ENCODE measurements at regions not wholly inside any gene's neighbourhood (a gene's known extent, or its start where the extent isn't known, plus 50 kb on each side); places are given as distances from the start of the nearest gene placed in this dataset.

DNA sequence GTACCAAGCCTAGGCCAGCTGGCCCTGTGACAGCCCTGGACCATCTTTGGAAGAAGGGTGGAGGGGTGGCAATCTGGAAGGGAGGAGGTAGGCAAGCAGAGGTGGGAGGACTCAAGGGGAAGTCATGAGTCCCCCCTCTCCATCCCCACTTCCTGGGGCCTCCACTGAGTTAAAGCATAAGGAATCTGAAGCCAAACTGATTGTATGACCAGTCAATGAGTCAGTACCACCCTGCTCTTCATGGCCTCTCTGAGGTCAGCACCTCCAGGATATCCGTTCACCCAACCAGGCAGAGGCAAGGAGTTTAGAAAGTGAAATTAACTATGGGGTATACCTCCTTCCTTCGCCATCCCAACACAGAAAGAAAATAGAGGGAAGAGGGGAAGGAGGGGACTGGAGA lies 272.7 kb downstream of the SOX9 start:
- Mint-ChIP-seq H3K27me3 (peaks cover 2% of the 10 kb centered on the region), H3K27ac (no peak overlapping the region), H3K4me1 (peaks cover 0 to 14% (median 11%) of the 10 kb centered on the region in 3 donors), H3K9me3 (peaks cover 0 to 9% (median 0%) of the 10 kb centered on the region in 3 donors), H3K36me3 (no peaks in the 10 kb centered on the region), H3K4me3 (no peak overlapping the region)

DNA sequence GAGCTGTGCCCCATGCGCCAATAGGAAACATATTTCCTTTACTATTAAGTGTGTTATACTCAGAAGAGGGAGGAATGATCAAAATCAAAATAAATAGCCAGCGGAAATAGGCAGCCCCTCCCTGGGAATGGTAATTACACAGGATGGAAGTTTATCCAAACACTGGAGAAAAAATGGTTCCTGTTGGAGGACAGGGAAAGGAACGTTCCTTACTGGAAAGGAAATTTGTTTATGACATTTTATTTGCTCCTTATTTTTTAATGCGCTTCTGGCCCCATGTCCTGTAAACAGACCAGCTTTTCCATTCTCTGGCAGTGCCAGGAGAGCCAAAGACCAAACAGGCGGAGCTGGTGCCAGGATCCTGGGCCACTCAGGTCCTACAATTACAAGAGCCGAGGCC lies 273.7 kb downstream of the SOX9 start:
- H3K4me1 Mint-ChIP-seq, result peaks cover 0 to 11% (median 11%) of the 10 kb centered on the region in 3 donors
- no peak overlapping the region for H3K27ac Mint-ChIP-seq
- H3K4me3 Mint-ChIP-seq, result no peak overlapping the region
- H3K9me3 Mint-ChIP-seq, result peaks cover 0 to 9% (median 0%) of the 10 kb centered on the region in 3 donors
- H3K36me3 Mint-ChIP-seq, result no peaks in the 10 kb centered on the region
- H3K27me3 Mint-ChIP-seq, result peaks cover 2% of the 10 kb centered on the region

DNA sequence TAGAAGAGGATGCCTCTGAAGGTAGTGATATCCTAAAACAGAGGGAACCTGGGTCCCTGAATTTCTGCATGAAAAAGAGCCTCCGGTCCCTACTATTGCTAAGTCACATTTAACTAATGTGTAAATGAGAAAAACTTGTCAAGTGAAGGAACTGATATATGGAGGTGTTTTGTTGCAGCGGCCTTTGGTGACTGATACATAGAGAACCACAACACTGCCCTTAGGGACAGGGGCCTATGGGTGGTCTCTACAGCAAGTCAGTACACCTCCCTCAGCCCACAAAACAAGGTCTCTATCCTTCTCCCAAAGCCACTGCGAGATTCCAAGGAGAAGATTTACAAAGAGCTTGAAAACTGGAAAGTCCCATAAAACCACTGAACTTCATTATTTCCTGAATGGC lies 275.3 kb downstream of the SOX9 start:
- no peak overlapping the region for H3K4me3 Mint-ChIP-seq

DNA sequence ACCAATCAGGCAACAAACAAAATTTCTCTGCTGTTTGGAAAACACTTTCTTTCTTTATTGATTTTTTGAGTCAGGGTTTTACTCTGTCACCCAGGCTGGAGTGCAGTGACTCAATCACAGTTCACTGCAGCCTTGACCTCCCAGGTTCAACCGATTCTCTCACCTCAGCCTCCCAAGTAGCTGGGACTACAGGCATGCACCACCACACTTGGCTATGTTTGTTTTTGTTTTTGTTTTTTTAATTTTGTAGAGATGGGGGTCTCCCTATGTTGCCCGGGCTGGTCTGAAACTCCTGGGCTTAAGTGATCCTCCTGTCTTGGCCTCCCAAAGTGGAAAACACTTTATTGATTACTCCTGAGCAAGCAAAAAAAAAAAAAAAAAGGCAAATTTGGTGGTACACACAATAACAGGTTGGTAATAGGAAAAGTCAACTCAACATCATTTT lies 276.4 kb downstream of the SOX9 start:
- Mint-ChIP-seq H3K9me3 (peaks cover 0 to 9% (median 0%) of the 10 kb centered on the region in 3 donors), H3K4me1 (peaks cover 0 to 5% (median 5%) of the 10 kb centered on the region in 3 donors), H3K36me3 (no peaks in the 10 kb centered on the region), H3K4me3 (no peak overlapping the region), H3K27me3 (peaks cover 2% of the 10 kb centered on the region), H3K27ac (no peak overlapping the region)

More for the DNA sequence above, 275.3 kb downstream of the SOX9 start:
- no peaks in the 10 kb centered on the region for H3K36me3 Mint-ChIP-seq
- H3K9me3 Mint-ChIP-seq, result peaks cover 0 to 9% (median 0%) of the 10 kb centered on the region in 3 donors
- peaks cover 2% of the 10 kb centered on the region for H3K27me3 Mint-ChIP-seq
- H3K27ac Mint-ChIP-seq, result no peak overlapping the region
- peaks cover 0 to 11% (median 8%) of the 10 kb centered on the region in 3 donors for H3K4me1 Mint-ChIP-seq

DNA sequence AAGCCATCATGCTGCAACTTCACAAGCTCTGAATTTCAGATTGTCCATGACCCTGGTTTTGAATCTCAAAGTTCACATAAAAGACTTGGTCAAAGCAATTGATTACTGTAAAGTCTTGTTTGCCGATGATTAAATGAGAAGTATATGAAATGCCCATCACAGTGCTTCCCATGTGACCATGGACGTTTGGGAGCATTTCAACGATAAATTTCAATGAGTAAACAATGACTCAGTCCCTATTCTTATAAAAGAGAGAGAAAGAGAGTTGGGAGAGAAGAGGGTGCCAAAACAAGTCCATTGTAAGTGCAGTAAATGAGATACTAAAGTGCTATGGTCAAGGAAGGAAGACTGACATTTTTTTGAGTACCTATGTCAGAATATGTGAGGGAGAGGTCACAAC lies 276.9 kb downstream of the SOX9 start:
- peaks cover 0 to 9% (median 0%) of the 10 kb centered on the region in 3 donors for H3K9me3 Mint-ChIP-seq
- no peak overlapping the region for H3K27ac Mint-ChIP-seq
- no peaks in the 10 kb centered on the region for H3K36me3 Mint-ChIP-seq
- H3K27me3 Mint-ChIP-seq, result peaks cover 2% of the 10 kb centered on the region
- no peak overlapping the region for H3K4me3 Mint-ChIP-seq
- H3K4me1 Mint-ChIP-seq, result peaks cover 0 to under 1% (median under 1%) of the 10 kb centered on the region in 3 donors

DNA sequence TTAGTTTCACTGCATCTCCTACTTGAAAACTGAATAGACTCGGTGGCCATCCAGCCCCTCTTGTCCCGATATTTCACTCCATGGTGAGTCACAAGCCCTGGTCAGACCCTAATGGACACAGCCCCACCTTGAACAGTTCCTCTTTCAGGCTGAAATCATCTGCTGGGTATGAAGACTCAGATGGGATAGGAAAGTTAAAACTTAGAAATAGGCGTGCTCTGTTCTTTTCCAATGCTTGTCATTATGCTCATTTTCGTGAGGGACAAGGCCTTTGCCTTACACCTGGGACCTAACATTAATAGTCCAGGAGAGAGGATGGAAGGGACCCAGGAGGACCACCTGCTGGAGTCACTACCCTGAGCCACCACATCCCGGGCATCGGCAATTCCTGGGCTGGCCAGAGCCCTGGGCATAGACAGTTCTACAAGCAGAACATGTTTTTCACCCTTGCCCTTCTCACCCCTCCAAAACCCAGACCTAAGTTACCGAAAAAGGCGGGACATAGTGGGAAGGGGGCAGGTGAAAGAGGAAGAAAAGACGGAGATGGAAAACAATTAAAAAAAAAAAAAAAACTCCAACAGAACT lies 278.3 kb downstream of the SOX9 start:
- Mint-ChIP-seq H3K4me1 (no peaks in the 10 kb centered on the region), H3K27ac (no peak overlapping the region), H3K4me3 (no peak overlapping the region), H3K9me3 (peaks cover 0 to 7% (median 0%) of the 10 kb centered on the region in 3 donors), H3K27me3 (peaks cover 2% of the 10 kb centered on the region), H3K36me3 (no peaks in the 10 kb centered on the region)

DNA sequence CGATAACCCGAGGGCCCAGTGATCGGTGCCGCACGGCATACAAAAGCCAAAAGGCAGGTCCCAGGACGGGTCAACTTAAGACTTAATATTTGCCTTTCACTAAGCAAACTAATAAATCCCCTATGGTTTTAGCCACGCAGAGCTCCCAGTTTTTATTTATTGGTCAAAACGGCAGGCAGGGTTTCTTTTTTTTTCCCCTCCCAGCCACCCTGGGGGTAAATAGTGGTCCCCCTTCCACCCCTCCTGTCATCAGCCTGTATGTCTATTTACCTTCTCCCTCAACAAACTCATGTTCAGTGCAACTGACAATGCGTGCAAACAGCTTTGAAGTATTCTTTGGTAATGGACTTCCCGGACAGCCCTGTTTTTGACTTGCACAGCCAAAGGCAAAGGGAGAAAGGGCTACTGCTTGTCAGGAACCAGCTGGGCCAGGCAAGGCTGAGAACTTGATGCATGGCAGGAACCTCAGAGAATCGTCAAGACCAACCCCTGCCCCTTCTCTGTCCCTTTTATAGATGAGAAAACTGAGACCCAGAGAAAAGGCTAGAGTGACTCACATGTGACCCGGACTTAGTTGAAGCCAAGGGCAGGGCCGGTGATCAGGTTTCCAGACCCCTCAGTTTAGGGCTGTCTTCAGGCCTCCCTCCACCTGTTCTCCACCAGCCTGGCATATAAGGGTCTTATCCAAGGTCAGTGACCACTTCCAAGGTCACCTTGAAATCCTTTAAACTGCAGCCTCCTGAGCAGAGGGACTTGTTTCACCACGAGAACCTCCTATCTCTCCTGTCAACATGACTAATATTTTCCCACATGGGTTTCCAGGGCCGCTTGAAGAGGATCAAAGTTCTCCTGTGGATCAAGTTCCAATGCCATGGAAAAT lies 279.0 kb downstream of the SOX9 start:
- Mint-ChIP-seq H3K27ac (peak overlapping the region in 1 of 3 donors; percentile 55), H3K4me3 (no peak overlapping the region), H3K27me3 (peaks cover 2% of the 10 kb centered on the region), H3K4me1 (no peaks in the 10 kb centered on the region), H3K36me3 (no peaks in the 10 kb centered on the region), H3K9me3 (peaks cover 0 to 6% (median 0%) of the 10 kb centered on the region in 3 donors)

DNA sequence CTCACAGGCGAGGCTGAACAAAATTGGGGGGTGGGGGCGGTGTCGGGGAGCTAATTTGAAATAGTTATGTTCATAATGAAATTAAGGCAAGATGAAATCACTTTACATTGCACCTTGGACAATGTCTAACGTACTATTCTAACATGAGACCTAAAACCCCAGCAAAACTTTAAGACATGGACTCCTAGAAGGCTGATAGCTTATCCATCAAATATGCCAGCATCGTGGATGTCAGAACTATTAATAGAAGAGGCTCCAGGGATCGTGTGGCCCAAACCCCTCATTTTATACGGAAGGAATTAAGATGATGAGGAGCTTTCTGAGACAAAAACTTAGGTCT lies 279.6 kb downstream of the SOX9 start:
- Mint-ChIP-seq H3K4me1 (no peaks in the 10 kb centered on the region), H3K4me3 (no peak overlapping the region), H3K27me3 (peaks cover 2% of the 10 kb centered on the region), H3K36me3 (no peaks in the 10 kb centered on the region), H3K9me3 (peaks cover 0 to 6% (median 0%) of the 10 kb centered on the region in 3 donors), H3K27ac (peak overlapping the region in 1 of 3 donors; percentile 55)

DNA sequence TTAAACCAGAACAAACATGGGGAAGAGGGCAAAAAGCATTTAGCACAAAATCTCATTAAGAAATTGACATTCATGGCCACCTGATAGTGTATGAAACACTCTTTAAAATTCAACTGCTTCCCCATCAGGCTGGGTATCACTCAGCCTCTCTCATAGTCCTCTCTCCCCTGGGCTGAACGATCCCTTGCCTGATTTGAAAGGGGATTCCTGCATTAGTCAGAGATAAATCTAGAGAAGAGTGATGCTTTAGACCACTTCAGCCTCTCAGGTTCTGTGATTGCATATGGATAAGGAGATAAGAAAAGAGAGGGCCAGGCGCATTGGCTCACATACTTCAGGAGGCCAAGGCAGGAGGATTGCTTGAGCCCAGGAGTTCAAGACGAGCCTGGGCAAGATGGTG lies 280.0 kb downstream of the SOX9 start:
- H3K27ac Mint-ChIP-seq, result peak overlapping the region in 1 of 3 donors; percentile 55
- H3K9me3 Mint-ChIP-seq, result peaks cover 0 to 6% (median 0%) of the 10 kb centered on the region in 3 donors
- no peak overlapping the region for H3K4me3 Mint-ChIP-seq
- no peaks in the 10 kb centered on the region for H3K36me3 Mint-ChIP-seq
- H3K27me3 Mint-ChIP-seq, result peaks cover 2% of the 10 kb centered on the region
- no peaks in the 10 kb centered on the region for H3K4me1 Mint-ChIP-seq

DNA sequence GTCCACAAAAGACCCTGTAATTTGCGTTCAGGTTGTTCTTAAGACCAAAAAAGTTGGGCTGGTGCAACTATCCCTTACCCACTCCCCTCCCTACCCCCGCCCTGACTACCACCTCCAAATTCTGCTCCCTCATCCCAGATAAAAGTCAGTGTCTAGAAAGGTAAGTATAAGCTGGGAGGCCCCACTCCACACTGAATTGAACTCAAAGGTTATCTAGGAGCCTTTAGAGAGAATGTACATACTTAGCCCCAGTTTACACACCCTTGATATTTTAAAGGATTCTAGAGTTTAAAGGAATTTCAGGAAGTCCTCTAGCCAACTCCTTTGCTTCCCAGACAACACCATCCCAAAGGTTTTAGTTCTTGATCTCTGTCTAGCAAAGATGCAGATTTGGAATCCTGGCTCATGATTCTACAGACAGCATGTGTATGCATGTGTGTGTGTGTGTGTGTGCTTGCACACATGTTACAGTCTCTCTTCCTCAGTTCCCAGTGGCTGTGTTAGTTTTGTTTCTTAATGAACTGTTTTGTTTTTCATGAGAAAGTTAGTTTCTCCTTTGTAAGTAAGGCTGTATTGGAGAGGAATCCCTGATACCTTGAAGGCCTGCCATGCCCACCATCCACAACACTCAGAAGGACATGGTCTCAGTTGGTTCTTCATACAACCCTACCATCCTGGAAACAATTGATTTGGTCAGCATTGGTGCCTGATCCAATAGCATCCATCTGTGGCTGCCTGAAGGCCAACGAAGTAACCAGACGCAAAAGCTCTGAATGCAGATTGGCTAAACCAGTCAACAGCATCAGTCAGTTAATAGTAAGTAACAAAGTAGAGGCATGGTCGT lies 281.3 kb downstream of the SOX9 start:
- H3K27me3 Mint-ChIP-seq, result no peaks in the 10 kb centered on the region
- peaks cover 0 to 6% (median 0%) of the 10 kb centered on the region in 3 donors for H3K9me3 Mint-ChIP-seq
- H3K36me3 Mint-ChIP-seq, result no peaks in the 10 kb centered on the region
- no peak overlapping the region for H3K27ac Mint-ChIP-seq
- H3K4me3 Mint-ChIP-seq, result no peak overlapping the region
- H3K4me1 Mint-ChIP-seq, result peaks cover 0 to 4% (median 3%) of the 10 kb centered on the region in 3 donors

DNA sequence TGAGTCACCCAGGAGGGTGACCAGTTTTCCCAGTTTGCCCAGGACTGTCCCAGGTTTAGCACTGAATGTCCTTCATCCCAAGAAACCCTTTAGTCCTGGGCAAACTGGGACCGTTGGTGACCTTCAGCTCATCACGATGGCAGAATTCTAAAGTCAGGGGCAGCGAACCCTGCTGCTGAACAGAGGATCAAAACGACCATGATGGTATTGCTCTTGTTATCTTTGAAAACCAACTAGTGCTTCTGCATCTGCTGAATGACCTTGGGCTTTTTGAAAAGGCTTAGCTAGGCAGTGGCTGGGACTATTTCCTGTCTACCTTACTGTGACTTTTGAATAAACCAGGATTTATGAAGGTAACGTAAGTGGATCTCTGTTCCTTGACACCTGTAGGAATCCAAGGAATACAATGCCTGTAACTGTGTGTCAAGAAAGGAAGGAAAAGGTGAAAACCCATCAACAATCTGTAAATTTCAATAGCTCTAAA lies 281.9 kb downstream of the SOX9 start:
- Mint-ChIP-seq H3K9me3 (peaks cover 0 to under 1% (median 0%) of the 10 kb centered on the region in 3 donors), H3K27ac (no peak overlapping the region), H3K4me3 (no peak overlapping the region), H3K27me3 (no peaks in the 10 kb centered on the region), H3K36me3 (no peaks in the 10 kb centered on the region), H3K4me1 (peaks cover 0 to 10% (median 8%) of the 10 kb centered on the region in 3 donors)

DNA sequence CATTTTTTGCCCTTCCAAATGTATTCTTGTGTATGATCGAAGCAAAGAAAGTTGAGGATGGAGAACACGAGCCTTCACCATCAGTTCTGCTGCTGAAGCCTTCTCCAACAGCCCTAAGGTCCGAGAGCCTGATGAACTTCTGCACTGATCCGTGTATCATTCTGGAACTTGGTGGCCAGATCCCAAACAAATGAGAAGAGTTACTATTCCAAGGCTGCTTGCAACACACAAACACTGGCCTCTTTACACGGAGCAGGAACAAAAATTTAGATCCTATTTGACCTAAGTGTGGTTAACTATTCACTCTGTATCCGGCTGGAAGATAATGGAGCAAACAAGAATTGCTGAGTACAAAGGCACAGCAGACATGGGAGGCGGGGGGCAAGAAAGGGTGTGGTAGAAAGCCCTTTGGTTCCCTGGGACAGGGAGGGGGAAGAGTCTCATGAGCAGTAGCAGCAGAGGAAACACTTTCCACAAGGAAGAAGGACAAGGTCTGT lies 282.9 kb downstream of the SOX9 start:
- Mint-ChIP-seq H3K27ac (no peak overlapping the region), H3K27me3 (no peaks in the 10 kb centered on the region), H3K4me3 (no peak overlapping the region), H3K9me3 (no peaks in the 10 kb centered on the region), H3K4me1 (peaks cover 0 to 13% (median 10%) of the 10 kb centered on the region in 3 donors), H3K36me3 (no peaks in the 10 kb centered on the region)

DNA sequence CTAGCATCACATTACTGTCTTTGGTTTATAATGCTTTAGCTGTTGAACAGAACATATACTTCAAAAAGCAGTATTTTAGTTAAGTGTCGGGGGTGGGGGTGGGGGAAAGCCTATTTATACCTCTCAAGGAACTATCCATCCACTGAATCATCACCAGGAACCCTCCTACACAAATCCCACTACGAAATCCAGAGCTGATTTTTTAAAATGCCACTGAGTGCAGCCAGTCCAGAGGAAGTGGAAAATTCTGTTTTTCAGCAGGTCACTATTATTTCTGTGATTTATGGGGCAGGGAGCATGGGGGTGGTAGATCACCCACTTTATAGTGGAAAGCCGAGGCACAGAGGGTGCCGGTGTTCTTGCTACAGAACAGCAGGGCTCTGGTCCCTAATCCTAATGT lies 284.1 kb downstream of the SOX9 start:
- Mint-ChIP-seq H3K4me1 (peaks cover 0 to 13% (median 10%) of the 10 kb centered on the region in 3 donors), H3K4me3 (no peak overlapping the region), H3K27ac (no peak overlapping the region), H3K9me3 (no peaks in the 10 kb centered on the region), H3K27me3 (no peaks in the 10 kb centered on the region), H3K36me3 (no peaks in the 10 kb centered on the region)

DNA sequence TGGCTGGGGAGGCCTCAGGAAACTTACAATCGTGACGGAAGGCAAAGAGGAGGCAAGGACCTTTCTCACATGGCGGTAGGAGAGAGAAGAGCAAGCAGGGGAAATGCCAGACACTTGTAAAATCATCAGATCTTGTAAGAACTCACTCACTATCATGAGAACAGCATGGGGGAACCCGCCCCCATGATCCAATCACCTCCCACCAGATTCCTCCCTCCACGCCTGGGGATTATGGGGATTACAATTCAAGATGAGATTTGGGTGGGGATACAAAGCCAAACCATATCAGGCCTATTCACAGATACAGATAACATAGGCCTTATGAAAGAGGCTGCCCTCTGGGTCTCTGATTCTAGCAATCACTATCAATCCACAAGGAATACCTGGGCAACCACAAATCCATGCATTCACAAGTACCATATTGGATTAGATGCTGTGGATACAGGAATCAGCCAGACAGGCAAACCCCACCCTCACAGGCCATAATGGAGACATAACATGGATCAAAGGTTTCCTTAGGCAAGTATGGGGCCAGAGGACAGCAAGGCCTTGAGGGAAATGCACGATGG lies 284.9 kb downstream of the SOX9 start:
- H3K36me3 Mint-ChIP-seq, result no peaks in the 10 kb centered on the region
- H3K27ac Mint-ChIP-seq, result no peak overlapping the region
- no peaks in the 10 kb centered on the region for H3K9me3 Mint-ChIP-seq
- H3K4me3 Mint-ChIP-seq, result no peak overlapping the region
- H3K27me3 Mint-ChIP-seq, result no peaks in the 10 kb centered on the region
- peaks cover 0 to 13% (median 10%) of the 10 kb centered on the region in 3 donors for H3K4me1 Mint-ChIP-seq

Data from IgD-negative memory B cell (primary cell).